ENCODE measurements at regions not wholly inside any gene's neighbourhood (a gene's known extent, or its start where the extent isn't known, plus 50 kb on each side); places are given as distances from the start of the nearest gene placed in this dataset.

- Histone ChIP-seq H3K4ac (ENCODE audit: low read depth in 1 of 2, low read length in 2 of 2) (no peak overlapping the region), H2BK120ac (ENCODE audit: low read depth, low read length) (no peak overlapping the region)
Observed at GRCh38 chr6:62683063-62683462, 397.0 kb upstream of the KHDRBS2 start.

GRCh38 chr6:62681108-62681507 is 395.1 kb upstream of the KHDRBS2 start:
- no peak overlapping the region for H3K4ac ChIP-seq (ENCODE audit: low read depth in 1 of 2, low read length in 2 of 2)
- H3K4me1 ChIP-seq (ENCODE audit: control insufficient read depth, insufficient read depth, low read depth, low read length) = no peaks in the 10 kb centered on the region
- H3K23ac ChIP-seq (ENCODE audit: low read length in 2 of 2) = no peak overlapping the region
- no peaks in the 10 kb centered on the region for H3K36me3 ChIP-seq (ENCODE audit: control insufficient read depth in 1 of 2, insufficient read depth in 2 of 2, low read depth in 1 of 2, low read length in 2 of 2)
- H2BK120ac ChIP-seq (ENCODE audit: low read depth, low read length) = no peak overlapping the region
- no peak overlapping the region for H3K27ac ChIP-seq (ENCODE audit: low read length, poor library complexity, severe bottlenecking)
- H4K91ac ChIP-seq (ENCODE audit: low read length) = no peak overlapping the region
- peaks cover 29% of the 10 kb centered on the region for H3K9me3 ChIP-seq (ENCODE audit: control insufficient read depth, low read length)
- no peak overlapping the region for H3K9ac ChIP-seq (ENCODE audit: low read length)
- no CpG with 5 or more reads among the region's 1 CpG for WGBS
- no peak overlapping the region for H2BK5ac ChIP-seq (ENCODE audit: low read depth, low read length, poor library complexity, severe bottlenecking)
- H2BK15ac ChIP-seq (ENCODE audit: low read depth, poor library complexity, severe bottlenecking) = no peak overlapping the region
- H3K4me2 ChIP-seq (ENCODE audit: low read length, poor library complexity, severe bottlenecking) = no peak overlapping the region
- no peak overlapping the region for H3K14ac ChIP-seq (ENCODE audit: low read length in 2 of 2)
- no peak for DNase-seq
- H3K4me3 ChIP-seq (ENCODE audit: insufficient read depth in 1 of 2, low read depth in 1 of 2, low read length in 2 of 2) = no peak overlapping the region
- H4K8ac ChIP-seq (ENCODE audit: low read length) = no peak overlapping the region
- H3K79me1 ChIP-seq (replicated peaks; ENCODE audit: low read length, poor library complexity, severe bottlenecking) = no peaks in the 10 kb centered on the region
- no peak overlapping the region for H2AFZ ChIP-seq (ENCODE audit: low read depth, low read length)
- no peaks in the 10 kb centered on the region for H3K27me3 ChIP-seq (ENCODE audit: control insufficient read depth in 1 of 2, insufficient read depth in 1 of 2, low read length in 2 of 2)
- H2AK5ac ChIP-seq (ENCODE audit: low read length, severe bottlenecking) = no peak overlapping the region
- no peak overlapping the region for H2BK12ac ChIP-seq (ENCODE audit: low read length in 2 of 2)
- no peak overlapping the region for H3K18ac ChIP-seq (ENCODE audit: low read depth in 1 of 2, low read length in 2 of 2)

More at GRCh38 chr6:62683063-62683462, 397.0 kb upstream of the KHDRBS2 start:
- WGBS = 87% methylated on average over 3 of the region's 4 CpGs
- Histone ChIP-seq H2BK12ac (ENCODE audit: low read length in 2 of 2) (no peak overlapping the region), H4K8ac (ENCODE audit: low read length) (no peak overlapping the region), H4K91ac (ENCODE audit: low read length) (no peak overlapping the region), H3K4me3 (ENCODE audit: insufficient read depth in 1 of 2, low read depth in 1 of 2, low read length in 2 of 2) (no peak overlapping the region), H2AFZ (ENCODE audit: low read depth, low read length) (no peak overlapping the region), H3K18ac (ENCODE audit: low read depth in 1 of 2, low read length in 2 of 2) (no peak overlapping the region), H3K9me3 (ENCODE audit: control insufficient read depth, low read length) (peaks cover 18% of the 10 kb centered on the region), H3K9ac (ENCODE audit: low read length) (no peak overlapping the region), H3K4me1 (ENCODE audit: control insufficient read depth, insufficient read depth, low read depth, low read length) (no peaks in the 10 kb centered on the region), H3K4me2 (ENCODE audit: low read length, poor library complexity, severe bottlenecking) (no peak overlapping the region), H3K79me1 (replicated peaks; ENCODE audit: low read length, poor library complexity, severe bottlenecking) (no peaks in the 10 kb centered on the region), H3K14ac (ENCODE audit: low read length in 2 of 2) (no peak overlapping the region), H3K36me3 (ENCODE audit: control insufficient read depth in 1 of 2, insufficient read depth in 2 of 2, low read depth in 1 of 2, low read length in 2 of 2) (no peaks in the 10 kb centered on the region), H3K23ac (ENCODE audit: low read length in 2 of 2) (no peak overlapping the region), H2BK15ac (ENCODE audit: low read depth, poor library complexity, severe bottlenecking) (no peak overlapping the region), H2BK5ac (ENCODE audit: low read depth, low read length, poor library complexity, severe bottlenecking) (no peak overlapping the region), H2AK5ac (ENCODE audit: low read length, severe bottlenecking) (no peak overlapping the region), H3K27ac (ENCODE audit: low read length, poor library complexity, severe bottlenecking) (no peak overlapping the region), H3K27me3 (ENCODE audit: control insufficient read depth in 1 of 2, insufficient read depth in 1 of 2, low read length in 2 of 2) (no peaks in the 10 kb centered on the region)
- DNase-seq = no peak

GRCh38 chr6:62672989-62673388 is 387.0 kb upstream of the KHDRBS2 start:
- Histone ChIP-seq H3K23ac (ENCODE audit: low read length in 2 of 2) (no peak overlapping the region), H3K9me3 (ENCODE audit: control insufficient read depth, low read length) (peaks cover 12% of the 10 kb centered on the region), H3K4me2 (ENCODE audit: low read length, poor library complexity, severe bottlenecking) (no peak overlapping the region), H4K91ac (ENCODE audit: low read length) (no peak overlapping the region), H3K79me1 (replicated peaks; ENCODE audit: low read length, poor library complexity, severe bottlenecking) (no peaks in the 10 kb centered on the region), H2BK15ac (ENCODE audit: low read depth, poor library complexity, severe bottlenecking) (no peak overlapping the region), H2AK5ac (ENCODE audit: low read length, severe bottlenecking) (no peak overlapping the region), H3K27me3 (ENCODE audit: control insufficient read depth in 1 of 2, insufficient read depth in 1 of 2, low read length in 2 of 2) (no peaks in the 10 kb centered on the region), H3K18ac (ENCODE audit: low read depth in 1 of 2, low read length in 2 of 2) (no peak overlapping the region), H3K9ac (ENCODE audit: low read length) (no peak overlapping the region), H3K36me3 (ENCODE audit: control insufficient read depth in 1 of 2, insufficient read depth in 2 of 2, low read depth in 1 of 2, low read length in 2 of 2) (no peaks in the 10 kb centered on the region), H4K8ac (ENCODE audit: low read length) (no peak overlapping the region), H3K14ac (ENCODE audit: low read length in 2 of 2) (no peak overlapping the region), H2BK5ac (ENCODE audit: low read depth, low read length, poor library complexity, severe bottlenecking) (no peak overlapping the region), H3K4me3 (ENCODE audit: insufficient read depth in 1 of 2, low read depth in 1 of 2, low read length in 2 of 2) (no peak overlapping the region), H2AFZ (ENCODE audit: low read depth, low read length) (no peak overlapping the region), H2BK120ac (ENCODE audit: low read depth, low read length) (no peak overlapping the region), H3K4ac (ENCODE audit: low read depth in 1 of 2, low read length in 2 of 2) (no peak overlapping the region), H3K4me1 (ENCODE audit: control insufficient read depth, insufficient read depth, low read depth, low read length) (no peaks in the 10 kb centered on the region), H3K27ac (ENCODE audit: low read length, poor library complexity, severe bottlenecking) (no peak overlapping the region), H2BK12ac (ENCODE audit: low read length in 2 of 2) (no peak overlapping the region)
- DNase-seq = no peak

DNA sequence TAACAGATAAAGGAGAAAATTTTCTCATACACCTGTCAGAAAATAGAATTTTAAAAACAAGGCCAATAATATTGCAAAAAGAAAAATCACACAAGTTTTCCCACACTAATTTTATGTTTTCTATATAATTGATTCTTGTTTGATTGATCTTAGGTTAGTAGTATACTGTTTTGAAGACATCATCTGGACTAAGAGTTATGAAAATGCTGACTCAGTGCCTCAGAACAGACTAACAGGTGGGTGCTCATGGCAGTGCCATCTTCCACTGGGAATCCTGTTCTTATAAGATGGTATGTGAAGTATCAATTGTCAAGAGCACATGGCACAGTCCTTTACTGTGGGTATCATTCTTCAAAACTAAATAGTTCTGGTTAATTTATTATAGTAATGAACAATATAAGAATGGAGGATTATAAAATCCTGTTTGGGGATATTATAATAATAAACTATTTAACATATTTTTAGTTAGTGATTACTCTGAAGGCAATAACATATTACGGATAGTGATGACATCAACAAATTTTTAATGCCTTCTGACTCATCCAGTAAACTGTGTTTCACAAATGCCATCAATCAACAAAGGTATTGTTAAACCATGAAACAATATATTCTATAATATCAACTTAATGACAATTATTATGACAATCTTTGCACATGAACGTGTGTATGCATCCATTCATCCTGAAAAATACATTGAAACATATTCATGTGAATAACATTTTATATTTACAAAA is 384.6 kb upstream of the KHDRBS2 start:
- Histone ChIP-seq H2BK15ac (ENCODE audit: low read depth, poor library complexity, severe bottlenecking) (no peak overlapping the region), H3K4ac (ENCODE audit: low read depth in 1 of 2, low read length in 2 of 2) (no peak overlapping the region), H3K4me1 (ENCODE audit: control insufficient read depth, insufficient read depth, low read depth, low read length) (no peaks in the 10 kb centered on the region), H3K9ac (ENCODE audit: low read length) (no peak overlapping the region), H2BK12ac (ENCODE audit: low read length in 2 of 2) (no peak overlapping the region), H2AK5ac (ENCODE audit: low read length, severe bottlenecking) (no peak overlapping the region), H3K4me2 (ENCODE audit: low read length, poor library complexity, severe bottlenecking) (no peak overlapping the region), H3K36me3 (ENCODE audit: control insufficient read depth in 1 of 2, insufficient read depth in 2 of 2, low read depth in 1 of 2, low read length in 2 of 2) (no peaks in the 10 kb centered on the region), H4K8ac (ENCODE audit: low read length) (no peak overlapping the region), H3K23ac (ENCODE audit: low read length in 2 of 2) (no peak overlapping the region), H3K4me3 (ENCODE audit: insufficient read depth in 1 of 2, low read depth in 1 of 2, low read length in 2 of 2) (no peak overlapping the region), H3K9me3 (ENCODE audit: control insufficient read depth, low read length) (no peaks in the 10 kb centered on the region), H3K27ac (ENCODE audit: low read length, poor library complexity, severe bottlenecking) (no peak overlapping the region), H3K14ac (ENCODE audit: low read length in 2 of 2) (no peak overlapping the region), H3K18ac (ENCODE audit: low read depth in 1 of 2, low read length in 2 of 2) (no peak overlapping the region), H2BK5ac (ENCODE audit: low read depth, low read length, poor library complexity, severe bottlenecking) (no peak overlapping the region), H3K79me1 (replicated peaks; ENCODE audit: low read length, poor library complexity, severe bottlenecking) (no peaks in the 10 kb centered on the region), H4K91ac (ENCODE audit: low read length) (no peak overlapping the region), H2AFZ (ENCODE audit: low read depth, low read length) (no peak overlapping the region), H3K27me3 (ENCODE audit: control insufficient read depth in 1 of 2, insufficient read depth in 1 of 2, low read length in 2 of 2) (no peaks in the 10 kb centered on the region), H2BK120ac (ENCODE audit: low read depth, low read length) (no peak overlapping the region)
- no peak for DNase-seq
- WGBS = no CpG with 5 or more reads among the region's 2 CpGs
